ENCODE measurements at regions not wholly inside any gene's neighbourhood (a gene's known extent, or its start where the extent isn't known, plus 50 kb on each side); places are given as distances from the start of the nearest gene placed in this dataset.

- intact Hi-C loops (cut with DNase I): loop anchor here in 1 of 4 donors (5.0 kb wide), 1 partner anchor 133 kb away; no protein-coding TSS in a partner anchor
- H3K4me3 ChIP-seq: no peak overlapping the region
- H3K4me1 ChIP-seq (ENCODE audit: insufficient read depth): no peaks in the 10 kb centered on the region
- TF ChIP-seq CTCF (IDR thresholded peaks at IDR 0.05) (no peak), EP300 (IDR thresholded peaks at IDR 0.05) (no peak), POLR2A (IDR thresholded peaks at IDR 0.05) (no peak)
- DNase-seq: no peak
- no peaks in the 10 kb centered on the region for H3K27me3 ChIP-seq
- H3K36me3 ChIP-seq: no peaks in the 10 kb centered on the region
- 11 to 16% (median 14%) methylated on average over 2 of the region's 2 CpGs for WGBS, 3 donors
- no peak overlapping the region for H3K27ac ChIP-seq
- H3K9me3 ChIP-seq: no peaks in the 10 kb centered on the region
Observed at GRCh38 chr13:73665261-73665660, 468.9 kb downstream of the KLF12 start.

- Histone ChIP-seq H3K4me1 (ENCODE audit: insufficient read depth) (no peaks in the 10 kb centered on the region), H3K27me3 (no peaks in the 10 kb centered on the region), H3K9me3 (no peaks in the 10 kb centered on the region), H3K36me3 (no peaks in the 10 kb centered on the region), H3K27ac (no peak overlapping the region), H3K4me3 (no peak overlapping the region)
- intact Hi-C loops (cut with DNase I): loop anchor here in 1 of 4 donors (5.0 kb wide), 1 partner anchor 133 kb away; no protein-coding TSS in a partner anchor
- WGBS, 3 donors: 78 to 88% (median 84%) methylated on average over 4 of the region's 4 CpGs
- no peak for DNase-seq
- TF ChIP-seq POLR2A (IDR thresholded peaks at IDR 0.05) (no peak), EP300 (IDR thresholded peaks at IDR 0.05) (no peak)
Observed at GRCh38 chr13:73664851-73665250, 469.4 kb downstream of the KLF12 start.

GRCh38 chr13:73662833-73663232 lies 471.4 kb downstream of the KLF12 start:
- WGBS, 3 donors: 95 to 99% (median 99%) methylated on average over 8 of the region's 8 CpGs
- H3K27me3 ChIP-seq: no peaks in the 10 kb centered on the region
- no peaks in the 10 kb centered on the region for H3K9me3 ChIP-seq
- intact Hi-C loops (cut with DNase I): no loop called here
- H3K27ac ChIP-seq: no peak overlapping the region
- H3K36me3 ChIP-seq: no peaks in the 10 kb centered on the region
- H3K4me3 ChIP-seq: no peak overlapping the region
- TF ChIP-seq CTCF (IDR thresholded peaks at IDR 0.05) (no peak), EP300 (IDR thresholded peaks at IDR 0.05) (no peak), POLR2A (IDR thresholded peaks at IDR 0.05) (no peak)
- DNase-seq: no peak
- H3K4me1 ChIP-seq (ENCODE audit: insufficient read depth): no peaks in the 10 kb centered on the region

GRCh38 chr13:73661687-73662425 lies 472.3 kb downstream of the KLF12 start:
- no peaks in the 10 kb centered on the region for H3K27me3 ChIP-seq
- H3K4me3 ChIP-seq: no peak overlapping the region
- no peaks in the 10 kb centered on the region for H3K36me3 ChIP-seq
- TF ChIP-seq EP300 (IDR thresholded peaks at IDR 0.05): no peak
- TF ChIP-seq CTCF (IDR thresholded peaks at IDR 0.05): no peak
- TF ChIP-seq POLR2A (IDR thresholded peaks at IDR 0.05): no peak
- WGBS, 3 donors: 89 to 92% (median 91%) methylated on average over 19 of the region's 19 CpGs
- H3K9me3 ChIP-seq: no peaks in the 10 kb centered on the region
- intact Hi-C loops (cut with DNase I): no loop called here
- DNase-seq: no peak
- H3K4me1 ChIP-seq (ENCODE audit: insufficient read depth): no peaks in the 10 kb centered on the region
- H3K27ac ChIP-seq: no peak overlapping the region

GRCh38 chr13:73661066-73661465 lies 473.1 kb downstream of the KLF12 start:
- Histone ChIP-seq H3K9me3 (no peaks in the 10 kb centered on the region), H3K4me1 (ENCODE audit: insufficient read depth) (no peaks in the 10 kb centered on the region), H3K27ac (no peak overlapping the region), H3K36me3 (no peaks in the 10 kb centered on the region), H3K4me3 (no peak overlapping the region), H3K27me3 (no peaks in the 10 kb centered on the region)
- intact Hi-C loops (cut with DNase I): no loop called here
- DNase-seq: no peak
- TF ChIP-seq POLR2A (IDR thresholded peaks at IDR 0.05): no peak
- TF ChIP-seq EP300 (IDR thresholded peaks at IDR 0.05): no peak
- TF ChIP-seq CTCF (IDR thresholded peaks at IDR 0.05): no peak
- 93 to 97% (median 95%) methylated on average over 10 of the region's 10 CpGs for WGBS, 3 donors

Data from ovary (tissue), 7 donors.